Lower leg skin (tissue), 3 donors: ENCODE measurements at regions not wholly inside any gene's neighbourhood (a gene's known extent, or its start where the extent isn't known, plus 50 kb on each side); places are given as distances from the start of the nearest gene placed in this dataset.

ENCODE experiments used
- CTCF ChIP-seq, 3 donors: fragments of 450-650 bp; IDR thresholded peaks; one replicate each; pipeline ENCODE4 v1.5.1; 2016; ENCODE audit warnings: antibody characterized with exemption in 3 of 3, mild to moderate bottlenecking in 3 of 3, moderate library complexity in 2 of 3
- POLR2A ChIP-seq, 2 donors: fragments of 450-650 bp; IDR thresholded peaks; one replicate each; pipeline ENCODE4 v1.6.1; 2016 to 2017; ENCODE audit warnings: antibody characterized with exemption in 2 of 2, mild to moderate bottlenecking in 1 of 2, moderate library complexity in 1 of 2

GRCh38 chr10:8192301-8192700, 137.8 kb downstream of the GATA3 start:
- TF ChIP-seq CTCF (IDR thresholded peaks at IDR 0.05) (no peak), POLR2A (IDR thresholded peaks at IDR 0.05) (no peak)
